GM18861 (cell line): ENCODE measurements at regions not wholly inside any gene's neighbourhood (a gene's known extent, or its start where the extent isn't known, plus 50 kb on each side); places are given as distances from the start of the nearest gene placed in this dataset.
"Not testable (repeated sequence)": the region's sequence is repeated elsewhere in the genome, so short reads cannot be mapped to it uniquely, and the experiment has no call there.

Experiments used
- ATAC-seq: cut with Tn5 transposase; IDR thresholded peaks from one replicate; pipeline ENCODE4 v1.9.1; 2021; ENCODE audit not compliant: unreplicated experiment

DNA sequence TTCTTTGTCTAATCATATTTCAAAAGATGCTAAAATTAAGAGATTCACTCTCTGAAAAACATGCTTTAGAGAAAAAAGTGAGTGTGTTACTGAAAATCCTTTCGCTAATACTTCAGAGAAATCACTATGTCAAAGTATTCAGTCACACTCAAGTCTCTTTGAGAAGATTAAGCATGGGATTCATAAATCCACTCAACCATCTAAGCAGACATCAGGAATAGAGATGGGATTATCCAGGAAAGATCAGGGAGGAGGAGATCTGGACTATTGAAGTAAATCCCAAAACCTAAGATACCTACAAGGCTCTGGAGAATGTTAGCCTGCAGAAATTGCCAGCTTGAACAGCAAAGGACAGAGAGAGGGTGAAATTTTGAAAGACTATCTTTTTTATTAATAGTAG lies 317.2 kb upstream of the ACO1 start:
- no peak for ATAC-seq

DNA sequence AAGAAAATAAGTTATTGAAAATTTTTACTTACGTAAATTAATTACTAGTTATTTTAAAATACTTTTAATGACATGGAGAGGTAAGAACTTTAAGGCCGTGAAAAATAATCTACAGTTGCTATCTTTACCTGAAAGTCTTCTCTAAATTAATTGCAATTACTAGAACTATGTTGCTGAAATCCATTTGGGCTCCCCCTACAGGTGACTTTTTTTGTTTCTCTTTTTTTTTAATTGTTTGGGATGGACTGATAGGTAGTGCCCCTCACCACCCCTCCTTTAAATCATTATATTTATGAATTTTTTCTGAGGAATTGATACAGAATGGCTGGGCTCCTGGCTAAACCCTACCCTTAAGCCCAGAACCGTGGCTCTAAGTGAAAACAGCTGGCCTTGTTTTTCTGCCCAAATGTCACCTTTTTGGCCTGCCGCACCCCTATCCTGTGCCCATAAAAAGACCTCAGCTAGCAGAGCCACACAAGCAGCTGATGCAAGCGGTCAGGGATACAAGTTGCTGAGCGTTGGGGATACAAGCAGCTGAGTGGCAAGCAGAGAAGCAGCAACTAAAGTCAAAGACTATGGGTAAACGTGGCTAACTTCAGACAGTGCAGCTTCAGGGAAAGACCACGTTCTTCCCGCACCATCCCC lies 315.2 kb upstream of the ACO1 start:
- ATAC-seq: no peak

DNA sequence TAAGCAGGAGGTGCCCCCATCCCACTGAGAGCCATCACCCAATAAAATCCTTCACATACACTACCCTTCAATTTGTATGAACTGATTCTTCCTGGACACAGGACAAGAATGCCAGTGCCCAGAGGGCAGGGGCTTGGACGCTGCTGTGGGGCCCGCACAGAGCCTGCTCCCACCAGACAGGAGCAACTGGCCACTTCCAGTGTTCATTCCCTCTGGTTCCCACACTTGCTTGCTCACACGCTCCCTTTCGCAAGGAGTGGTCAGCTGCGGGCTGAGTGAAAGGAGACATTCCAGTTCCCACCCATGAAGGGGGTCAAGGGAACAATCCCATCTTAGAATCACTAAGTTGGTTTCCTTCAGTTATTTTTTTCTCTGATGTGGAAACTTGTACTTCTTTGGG lies 314.5 kb upstream of the ACO1 start:
- no peak for ATAC-seq

GRCh38 chr9:32072570-32072969 lies 311.9 kb upstream of the ACO1 start:
- no peak for ATAC-seq

GRCh38 chr9:32092031-32092430 lies 292.4 kb upstream of the ACO1 start:
- no peak for ATAC-seq

GRCh38 chr9:32117291-32117690 lies 267.2 kb upstream of the ACO1 start:
- ATAC-seq: no peak

DNA sequence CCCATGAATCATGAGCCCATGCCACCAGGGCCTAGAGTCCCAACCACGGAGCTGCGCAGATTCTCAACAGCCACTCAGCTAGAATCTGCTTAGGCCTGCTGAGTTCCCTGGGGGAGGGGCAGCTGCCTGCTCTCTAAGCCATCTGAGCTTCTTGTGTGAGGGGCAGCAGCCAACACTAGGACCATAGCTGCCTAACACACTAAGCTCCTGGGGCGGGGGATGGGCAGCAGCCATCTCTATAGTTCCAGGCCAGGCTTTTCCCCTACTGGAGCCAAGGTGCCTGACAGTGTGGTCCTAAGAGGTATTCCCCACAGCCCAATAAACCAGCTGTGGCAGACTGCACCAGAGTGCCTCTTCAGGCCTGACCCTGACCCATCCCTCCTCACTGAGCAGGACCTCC lies 255.9 kb upstream of the ACO1 start:
- no peak for ATAC-seq

DNA sequence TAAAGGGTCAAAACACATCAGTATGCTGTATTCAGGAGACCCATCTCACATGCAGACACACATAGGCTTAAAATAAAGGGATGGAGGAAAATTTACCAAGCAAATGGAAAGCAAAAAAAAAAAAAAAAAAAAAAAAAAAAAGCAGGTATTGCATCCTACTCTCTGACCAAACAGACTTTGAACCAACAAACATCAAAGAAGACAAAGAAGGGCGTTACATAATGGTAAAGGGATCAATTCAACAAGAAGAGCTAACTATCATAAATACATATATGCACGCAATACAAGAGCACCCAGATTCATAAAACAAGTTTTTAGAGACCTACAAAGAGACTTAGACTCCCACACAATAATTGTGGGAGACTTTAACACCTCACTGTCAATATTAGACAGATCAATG lies 253.7 kb upstream of the ACO1 start:
- ATAC-seq: not testable (repeated sequence)

DNA sequence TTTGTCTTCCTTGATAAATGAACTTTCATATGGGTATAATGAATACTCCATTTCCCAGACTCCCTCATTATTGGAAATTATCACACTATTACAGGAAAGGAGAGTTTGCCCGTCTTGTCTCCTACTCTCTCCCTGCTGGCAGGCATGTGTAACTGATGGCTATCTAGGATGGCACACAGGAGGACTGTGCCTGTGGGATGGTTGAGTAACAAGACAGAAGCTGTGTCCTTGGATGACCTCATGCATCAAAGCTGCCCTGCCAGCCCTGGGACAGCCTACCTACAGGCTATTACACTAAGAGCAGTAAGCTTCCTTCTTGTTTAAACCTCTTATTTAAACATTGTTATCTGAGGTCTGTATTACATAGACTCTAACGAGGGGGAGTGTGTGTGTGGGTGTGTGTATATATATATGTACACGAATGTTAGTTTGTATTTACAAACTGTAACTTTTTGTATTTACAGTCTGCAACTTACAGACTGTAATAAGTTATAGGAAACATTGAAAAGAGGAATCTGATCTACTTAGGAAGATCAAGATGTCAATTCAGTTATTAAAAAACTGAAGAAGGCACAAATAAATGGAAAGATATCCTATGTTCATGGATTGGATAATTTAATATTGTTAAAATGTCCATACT lies 247.6 kb upstream of the ACO1 start:
- ATAC-seq: no peak

DNA sequence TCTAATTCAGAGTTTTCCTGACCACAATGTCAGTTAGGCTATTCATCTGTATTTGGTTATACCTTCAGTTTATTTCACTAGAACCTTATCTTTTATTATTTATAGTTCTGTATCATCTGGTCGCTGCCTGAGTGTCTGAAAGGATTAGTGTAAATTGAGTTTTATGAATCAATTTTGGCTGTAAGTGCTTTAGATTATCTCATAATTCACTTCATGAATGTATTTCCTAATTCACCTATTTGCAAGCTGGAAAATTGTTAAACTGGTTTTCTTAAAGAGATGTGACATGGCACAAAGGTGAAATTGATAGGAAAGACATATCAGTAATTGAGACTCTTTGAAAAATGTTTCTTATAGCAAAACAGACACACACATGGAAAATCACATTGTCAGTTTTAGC lies 242.4 kb upstream of the ACO1 start:
- ATAC-seq: no peak

DNA sequence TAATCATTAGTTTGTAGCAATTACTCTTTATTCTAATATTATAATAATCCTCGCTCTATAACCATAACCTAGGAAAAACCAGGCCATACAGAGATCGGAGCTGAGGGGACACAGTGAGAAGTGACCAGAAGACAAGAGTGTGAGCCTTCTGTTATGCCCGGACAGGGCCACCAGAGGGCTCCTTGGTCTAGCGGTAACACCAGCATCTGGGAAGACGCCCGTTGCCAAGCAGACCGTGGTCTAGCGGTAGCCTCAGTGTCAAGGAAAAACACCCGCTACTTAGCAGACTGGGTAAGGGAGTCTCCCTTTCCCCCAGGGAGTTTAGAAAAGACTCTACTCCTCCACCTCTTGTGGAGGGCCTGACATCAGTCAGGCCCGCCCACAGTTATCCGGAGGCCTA lies 235.9 kb upstream of the ACO1 start:
- not testable (repeated sequence) for ATAC-seq

- peak; percentile 18 for ATAC-seq
These were observed 223.2 kb upstream of the ACO1 start for GRCh38 chr9:32161209-32161608.

GRCh38 chr9:32161720-32162119 lies 222.7 kb upstream of the ACO1 start:
- ATAC-seq: peak; percentile 82

DNA sequence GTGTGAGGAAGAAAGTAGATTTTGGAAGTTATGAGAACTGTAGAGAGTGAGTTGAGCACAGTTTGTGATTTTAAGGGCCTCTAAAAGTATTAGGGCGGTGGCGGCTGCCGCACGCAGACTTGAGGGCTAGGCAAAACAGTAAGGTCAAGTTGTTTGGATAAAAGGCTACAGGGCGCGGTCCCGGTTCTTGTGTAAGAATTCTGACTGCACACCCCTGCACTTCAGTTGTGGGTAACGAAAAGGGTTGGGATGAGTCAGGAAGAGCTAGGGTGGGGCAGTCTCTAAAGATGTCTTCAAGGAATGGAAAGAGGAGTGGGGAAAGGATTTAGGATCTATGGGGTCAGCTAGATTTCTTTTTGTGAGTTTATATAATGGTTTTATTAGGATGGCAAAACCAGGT lies 218.1 kb upstream of the ACO1 start:
- not testable (repeated sequence) for ATAC-seq

GRCh38 chr9:32171339-32171738 lies 213.1 kb upstream of the ACO1 start:
- no peak for ATAC-seq

- no peak for ATAC-seq
These were observed 212.2 kb upstream of the ACO1 start for GRCh38 chr9:32172256-32172655.

DNA sequence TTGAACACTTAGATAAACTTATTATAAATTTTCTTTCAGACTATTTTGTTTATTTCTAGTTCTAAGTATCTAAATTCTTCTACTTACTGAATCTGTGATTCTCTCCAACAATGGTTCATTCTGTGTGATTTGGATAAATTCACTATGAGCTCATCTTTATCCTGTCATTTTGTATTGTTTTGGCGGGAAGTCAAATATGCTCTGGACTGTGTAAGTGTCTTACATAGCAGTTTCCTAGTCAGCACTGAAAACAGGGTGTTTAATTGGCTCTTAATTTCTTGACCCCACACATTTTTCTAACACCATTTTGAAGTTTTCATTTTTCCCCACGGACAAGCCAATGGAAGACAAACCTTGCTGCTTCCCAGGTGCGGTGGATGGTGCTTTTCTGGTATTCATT lies 207.0 kb upstream of the ACO1 start:
- ATAC-seq: no peak

DNA sequence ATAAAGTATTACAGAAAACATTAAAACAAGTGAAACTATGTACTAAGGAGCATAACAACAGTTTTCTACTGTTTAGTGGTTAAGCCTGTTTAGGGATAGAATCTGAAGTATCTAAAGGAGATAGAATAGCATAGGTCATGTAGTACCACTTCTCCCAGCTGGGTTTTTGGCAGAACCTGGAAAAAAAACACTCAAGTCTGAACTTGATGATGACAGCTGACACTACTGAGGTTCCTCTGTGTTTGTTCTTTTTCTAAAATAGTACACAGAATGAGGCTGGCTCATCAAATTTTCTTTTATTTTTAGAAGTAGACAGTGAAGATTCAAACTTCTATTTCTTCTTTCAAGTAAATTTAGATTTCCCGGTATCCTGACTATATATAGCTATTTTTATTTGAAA lies 203.8 kb upstream of the ACO1 start:
- ATAC-seq: no peak

- ATAC-seq: no peak
These were observed 184.2 kb upstream of the ACO1 start for GRCh38 chr9:32200241-32200640.

DNA sequence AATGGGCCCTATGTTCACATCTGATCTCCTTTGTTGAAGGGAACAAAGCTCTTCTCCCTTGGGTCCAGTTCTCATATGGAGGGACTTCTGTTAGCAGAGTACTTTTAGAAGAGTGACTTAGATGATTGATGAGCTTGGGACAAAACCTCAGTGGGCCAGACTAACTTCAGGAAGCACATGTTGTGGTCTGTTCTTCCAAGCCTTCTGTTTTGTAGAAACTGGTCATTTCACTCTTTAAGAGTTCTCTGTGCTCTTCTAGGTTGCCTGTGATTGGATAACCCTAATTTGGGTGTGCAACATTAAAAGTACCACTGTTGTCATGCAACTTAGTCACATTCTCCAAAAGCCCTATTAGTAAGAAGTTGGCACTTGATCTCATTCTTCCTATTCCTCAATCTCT lies 183.5 kb upstream of the ACO1 start:
- ATAC-seq: no peak

- ATAC-seq: not testable (repeated sequence)
These were observed 175.3 kb upstream of the ACO1 start for GRCh38 chr9:32209164-32209563.

GRCh38 chr9:32218100-32218767 lies 166.2 kb upstream of the ACO1 start:
- peak; percentile 100 for ATAC-seq
